IMR-90 (cell line): ENCODE measurements at regions not wholly inside any gene's neighbourhood (a gene's known extent, or its start where the extent isn't known, plus 50 kb on each side); places are given as distances from the start of the nearest gene placed in this dataset.

Source experiments
- ATAC-seq: fragments of 200-7000 bp; cut with Tn5 transposase; 2 replicates; pipeline ENCODE4 v1.9.1; 2020; ENCODE audit warnings: low read depth, mild to moderate bottlenecking, moderate library complexity
- BruUV-seq: library from RNA; stranded (reverse); fragments of 400-500 nt; replicated peaks from 2 replicates; lab custom pipeline; 2021; lab: Mats Ljungman, UMichigan
- CTCF ChIA-PET: fragments of 300-600 bp; formaldehyde crosslinking; extraction: SDS; loops from one replicate; lab custom pipeline; 2021; ENCODE audit warnings: antibody characterized with exemption; lab: Yijun Ruan, JAX
- POLR2A ChIA-PET: fragments of 300-600 bp; sonication (Branson Sonifier 250); formaldehyde crosslinking; loops from one replicate; lab custom pipeline; 2022; ENCODE audit warnings: antibody characterized with exemption; ENCODE audit not compliant: unreplicated experiment; lab: Charles Lee
- DNase-seq: peaks from one replicate; pipeline ENCODE4 v3.0.0; 2013
- H2AFZ ChIP-seq: replicated peaks from 2 replicates; pipeline ENCODE3; 2013; ENCODE audit warnings: low read length, mild to moderate bottlenecking; ENCODE audit not compliant: poor library complexity
- H2AK5ac ChIP-seq: 2 replicates; pipeline ENCODE4 v1.6.1; 2013; ENCODE audit warnings: low read depth, low read length, inconsistent platforms
- H2AK9ac ChIP-seq: replicated peaks from 2 replicates; pipeline ENCODE3; 2013; ENCODE audit warnings: mild to moderate bottlenecking, low read depth, low read length, moderate library complexity; ENCODE audit not compliant: poor library complexity
- H2BK120ac ChIP-seq: 2 replicates; pipeline ENCODE4 v1.6.1; 2013; ENCODE audit warnings: low read depth, low read length, inconsistent platforms
- H2BK15ac ChIP-seq: 3 replicates; pipeline ENCODE4 v1.6.1; 2013; ENCODE audit warnings: low read depth, low read length, inconsistent platforms
- H2BK20ac ChIP-seq: 2 replicates; pipeline ENCODE4 v1.6.1; 2013; ENCODE audit warnings: low read depth, mild to moderate bottlenecking, inconsistent platforms, low read length, moderate library complexity
- H2BK5ac ChIP-seq: 2 replicates; pipeline ENCODE4 v1.6.1; 2013; ENCODE audit warnings: mild to moderate bottlenecking, low read depth, low read length, inconsistent platforms; ENCODE audit not compliant: poor library complexity, severe bottlenecking
- H3K14ac ChIP-seq: replicated peaks from 2 replicates; pipeline ENCODE4 v1.6.1; 2013; ENCODE audit warnings: low read depth, low read length, inconsistent platforms
- H3K18ac ChIP-seq: 2 replicates; pipeline ENCODE4 v1.6.1; 2013; ENCODE audit warnings: low read depth, low read length, control low read depth
- H3K23ac ChIP-seq: 2 replicates; pipeline ENCODE4 v1.6.1; 2013; ENCODE audit warnings: low read depth, low read length, inconsistent platforms
- H3K27ac ChIP-seq: 2 replicates; pipeline ENCODE4 v1.5.1; 2013; ENCODE audit warnings: mild to moderate bottlenecking, control low read depth, low read length; ENCODE audit not compliant: insufficient read depth
- H3K27me3 ChIP-seq: 2 replicates; pipeline ENCODE4 v1.6.1; 2013; ENCODE audit warnings: low read length; ENCODE audit not compliant: control insufficient read depth, insufficient read depth
- H3K36me3 ChIP-seq: 2 replicates; pipeline ENCODE4 v1.6.1; 2013; ENCODE audit warnings: low read length, mixed read lengths; ENCODE audit not compliant: control insufficient read depth, insufficient read depth
- H3K4ac ChIP-seq: 2 replicates; pipeline ENCODE4 v1.6.1; 2013; ENCODE audit warnings: low read depth, low read length, inconsistent platforms
- H3K4me1 ChIP-seq: 2 replicates; pipeline ENCODE4 v1.6.1; 2013; ENCODE audit warnings: low read length, mixed read lengths; ENCODE audit not compliant: control insufficient read depth, insufficient read depth
- H3K4me2 ChIP-seq: 2 replicates; pipeline ENCODE4 v1.6.1; 2013; ENCODE audit warnings: low read depth, mild to moderate bottlenecking, control low read depth, low read length, moderate library complexity
- H3K4me3 ChIP-seq: 2 replicates; pipeline ENCODE4 v1.5.1; 2013; ENCODE audit warnings: low read depth, mild to moderate bottlenecking, control low read depth, low read length, moderate library complexity; ENCODE audit not compliant: insufficient read depth
- H3K56ac ChIP-seq: 2 replicates; pipeline ENCODE4 v1.6.1; 2013; ENCODE audit warnings: low read length, inconsistent platforms; ENCODE audit not compliant: insufficient read depth; ENCODE audit errors: extremely low read depth
- H3K79me1 ChIP-seq, 2 experiments: 2 replicates each; pipeline ENCODE4 v1.6.1; 2013; ENCODE audit warnings: low read length in 2 of 2, inconsistent platforms in 1 of 2, low read depth in 1 of 2
- H3K9ac ChIP-seq: 2 replicates; pipeline ENCODE4 v1.6.1; 2013; ENCODE audit warnings: low read depth, low read length, control low read depth
- H3K9me1 ChIP-seq: 2 replicates; pipeline ENCODE4 v1.6.1; 2013; ENCODE audit warnings: low read length, inconsistent platforms; ENCODE audit not compliant: insufficient read depth
- H3K9me3 ChIP-seq: 2 replicates; pipeline ENCODE4 v1.6.1; 2013; ENCODE audit warnings: low read length; ENCODE audit not compliant: control insufficient read depth, insufficient read depth
- H4K20me1 ChIP-seq: 2 replicates; pipeline ENCODE4 v1.6.1; 2013; ENCODE audit warnings: low read length, inconsistent platforms; ENCODE audit not compliant: insufficient read depth
- H4K5ac ChIP-seq: 2 replicates; pipeline ENCODE4 v1.6.1; 2013; ENCODE audit warnings: mild to moderate bottlenecking, low read depth, low read length, control low read depth
- H4K8ac ChIP-seq, 2 experiments: 2 replicates each; pipeline ENCODE4 v1.6.1; 2013; ENCODE audit warnings: low read depth in 2 of 2, low read length in 2 of 2, control low read depth in 1 of 2, inconsistent platforms in 1 of 2
- H4K91ac ChIP-seq: 2 replicates; pipeline ENCODE4 v1.6.1; 2013; ENCODE audit warnings: low read depth, low read length, inconsistent platforms; ENCODE audit not compliant: insufficient read depth
- BHLHE40 ChIP-seq: fragments of 150-350 bp; IDR thresholded peaks from 2 replicates; pipeline ENCODE4 v1.6.1; 2016; ENCODE audit warnings: mild to moderate bottlenecking, low read depth, low read length
- CHD1 ChIP-seq: IDR thresholded peaks from 2 replicates; pipeline ENCODE4 v1.6.1; 2012; ENCODE audit warnings: low read depth, low read length, improper control_type of control experiment
- ELK1 ChIP-seq: fragments of 150-350 bp; IDR thresholded peaks from 2 replicates; pipeline ENCODE4 v1.6.1; 2016; ENCODE audit warnings: low read depth, mild to moderate bottlenecking, low read length, moderate library complexity, borderline replicate concordance
- FOS ChIP-seq: fragments of 150-350 bp; IDR thresholded peaks from 2 replicates; pipeline ENCODE4 v1.6.1; 2016; ENCODE audit warnings: low read depth, low read length
- MAFK ChIP-seq: IDR thresholded peaks from 2 replicates; pipeline ENCODE4 v1.6.1; 2012; ENCODE audit warnings: low read depth, low read length, improper control_type of control experiment
- MAZ ChIP-seq: IDR thresholded peaks from 2 replicates; pipeline ENCODE4 v1.6.1; 2012; ENCODE audit warnings: low read depth, mild to moderate bottlenecking, low read length, improper control_type of control experiment, moderate library complexity, borderline replicate concordance
- MXI1 ChIP-seq: IDR thresholded peaks from 2 replicates; pipeline ENCODE4 v1.6.1; 2012; ENCODE audit warnings: low read depth, mild to moderate bottlenecking, low read length, moderate library complexity, borderline replicate concordance
- NFE2L2 ChIP-seq: fragments of 150-350 bp; IDR thresholded peaks from 2 replicates; pipeline ENCODE4 v1.6.1; 2016; ENCODE audit warnings: low read depth, mild to moderate bottlenecking, low read length
- POLR2A ChIP-seq: IDR thresholded peaks from 2 replicates; pipeline ENCODE4 v1.6.1; 2012; ENCODE audit warnings: mild to moderate bottlenecking, low read depth, low read length
- RAD21 ChIP-seq: IDR thresholded peaks from 2 replicates; pipeline ENCODE4 v1.6.1; 2012; ENCODE audit warnings: low read length, improper control_type of control experiment
- RCOR1 ChIP-seq: IDR thresholded peaks from 2 replicates; pipeline ENCODE4 v1.6.1; 2012; ENCODE audit warnings: mild to moderate bottlenecking, low read length, improper control_type of control experiment; ENCODE audit not compliant: insufficient replicate concordance
- RFX5 ChIP-seq: IDR thresholded peaks from 2 replicates; pipeline ENCODE4 v1.8.0; 2012; ENCODE audit warnings: low read depth, mild to moderate bottlenecking, low read length, moderate library complexity
- SMC3 ChIP-seq: fragments of 150-350 bp; IDR thresholded peaks from 2 replicates; pipeline ENCODE4 v1.6.1; 2016; ENCODE audit warnings: low read depth, mild to moderate bottlenecking, antibody characterized with exemption, low read length, moderate library complexity
- WGBS, 2 experiments: methylation state at CpG; one replicate each; pipeline versions ENCODE4 v1.1.5 to v1.1.7; 2013; ENCODE audit warnings: missing lambda C conversion rate in 2 of 2; ENCODE audit not compliant: insufficient read length in 1 of 2; ENCODE audit errors: extremely low coverage in 2 of 2; 5-methylcytosine and 5-hydroxymethylcytosine counted together
- dilution Hi-C: fragments of 300-500 bp; cut with HindIII; formaldehyde crosslinking; loops from one replicate; pipeline ENCODE4 v1.14.3; 2018; ENCODE audit warnings: low sequenced_read_pairs; ENCODE audit not compliant: unreplicated experiment
- in situ Hi-C: fragments of 300-500 bp; cut with MboI; formaldehyde crosslinking; loops from 3 replicates; pipeline ENCODE4 v1.14.3; 2019; ENCODE audit warnings: low sequenced_read_pairs, inconsistent platforms, mixed read lengths
- intact Hi-C: fragments of 100-400 bp; cut with micrococcal nuclease; formaldehyde crosslinking; loops from 2 replicates; pipeline ENCODE4 v1.10.0; 2022
- TF ChIP-seq, protein P1 (sequence below): fragments of 150-350 bp; IDR thresholded peaks from 2 replicates; pipeline ENCODE4 v1.6.1; 2017; ENCODE audit warnings: mild to moderate bottlenecking, antibody characterized with exemption, low read length, low read depth

DNA sequence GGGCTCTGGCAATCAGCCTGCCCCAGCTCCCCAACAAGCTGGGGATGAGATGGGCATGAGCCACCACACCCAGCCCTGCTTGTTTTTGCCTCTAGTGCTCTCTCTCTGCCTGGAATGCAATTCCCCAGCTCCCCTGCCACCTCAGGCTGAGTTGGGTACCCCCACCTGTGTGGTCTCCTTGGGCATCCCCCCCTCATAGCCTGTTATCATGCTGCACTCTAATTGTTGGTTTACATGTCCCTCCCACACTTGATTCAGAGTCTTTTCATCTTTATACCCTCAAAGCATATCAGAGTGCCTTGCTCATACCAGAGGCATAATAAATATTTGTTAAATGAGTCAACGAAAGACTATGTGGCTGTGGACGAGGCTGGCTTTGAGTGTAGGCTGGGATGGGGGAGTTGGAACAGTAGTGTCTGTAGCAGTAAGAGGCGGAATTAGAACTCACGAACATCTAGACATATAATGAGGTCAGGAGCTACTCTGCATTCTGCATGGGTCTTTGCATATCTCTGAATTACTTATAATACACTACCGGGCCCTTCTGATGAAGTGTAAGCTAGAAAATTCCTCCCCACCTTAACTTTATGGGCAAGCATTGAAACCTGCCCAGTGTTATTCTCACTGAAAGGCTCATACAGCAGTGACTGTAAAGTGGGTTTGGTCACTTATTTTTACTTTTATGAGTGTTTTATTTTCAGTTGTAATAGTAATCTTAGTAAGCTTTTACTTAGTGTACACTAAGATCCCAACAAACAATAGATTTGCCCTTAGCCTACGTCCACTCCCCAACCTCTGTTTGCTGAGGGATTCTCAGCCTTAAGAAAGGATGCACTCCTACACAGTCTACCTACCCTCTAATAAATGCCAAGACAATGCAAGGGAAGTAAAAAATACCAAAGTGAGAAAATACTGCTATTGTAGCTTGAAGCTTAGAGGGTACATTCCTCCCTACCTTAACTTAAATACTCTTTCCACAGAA is 58.7 kb downstream of the EDN1 start (continued):
- TF ChIP-seq MAZ (no peak), CHD1 (no peak), RFX5 (no peak)

DNA sequence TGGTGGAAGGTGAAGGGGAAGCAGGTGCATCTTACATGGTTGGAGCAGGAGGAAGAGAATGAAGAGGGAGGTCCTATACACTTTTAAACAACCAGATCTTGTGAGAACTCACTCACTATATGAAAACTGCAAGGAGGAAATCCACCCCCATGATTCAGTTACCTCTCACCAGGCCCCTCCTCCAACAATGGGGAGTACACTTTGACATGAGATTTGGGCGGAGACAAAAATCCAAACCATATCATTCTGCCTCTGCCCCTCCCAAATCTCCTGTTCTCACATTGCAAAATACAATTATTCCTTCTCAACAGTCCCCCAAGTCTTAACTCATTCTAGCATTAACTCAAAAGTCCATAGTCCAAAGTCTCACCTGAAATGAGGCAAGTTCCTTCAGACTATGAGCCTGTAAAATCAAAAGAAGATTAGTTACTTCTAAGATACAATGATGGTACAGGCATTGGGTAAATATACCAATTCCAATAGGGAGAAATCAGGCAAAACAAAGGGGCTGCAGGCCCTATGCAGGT is 60.5 kb downstream of the EDN1 start:
- DNase-seq (no peak), ATAC-seq (no peak)
- Histone ChIP-seq H2AK5ac (no peak overlapping the region), H2AK9ac (no peak overlapping the region), H3K9me1 (no peaks in the 10 kb centered on the region), H3K79me1 (no peaks in the 10 kb centered on the region), H3K23ac (no peak overlapping the region), H3K14ac (no peak overlapping the region), H3K4me2 (no peak overlapping the region), H2BK20ac (no peak overlapping the region), H3K9me3 (peaks cover 7% of the 10 kb centered on the region), H2AFZ (no peak overlapping the region), H2BK120ac (no peak overlapping the region), H3K9ac (no peak overlapping the region), H3K56ac (no peak overlapping the region), H4K91ac (no peak overlapping the region), H2BK5ac (no peak overlapping the region), H3K18ac (no peak overlapping the region), H3K27ac (no peak overlapping the region), H4K20me1 (no peaks in the 10 kb centered on the region), H3K4me3 (no peak overlapping the region), H2BK15ac (no peak overlapping the region), H4K8ac (no peak overlapping the region), H3K4me1 (peaks cover 2% of the 10 kb centered on the region; the same call in 1 of the 2 replicates), H3K36me3 (no peaks in the 10 kb centered on the region), H3K4ac (no peak overlapping the region), H3K27me3 (no peaks in the 10 kb centered on the region), H4K5ac (no peak overlapping the region)
- in situ Hi-C loops: no loop called here
- ChIA-PET POLR2A (no interaction called here), CTCF (no interaction called here)
- intact Hi-C loops: no loop called here
- no CpG with 5 or more reads among the region's 1 CpG for WGBS, 2 experiments
- dilution Hi-C loops: no loop called here
- no TSS peak for BruUV-seq
- TF ChIP-seq, protein P1, sequence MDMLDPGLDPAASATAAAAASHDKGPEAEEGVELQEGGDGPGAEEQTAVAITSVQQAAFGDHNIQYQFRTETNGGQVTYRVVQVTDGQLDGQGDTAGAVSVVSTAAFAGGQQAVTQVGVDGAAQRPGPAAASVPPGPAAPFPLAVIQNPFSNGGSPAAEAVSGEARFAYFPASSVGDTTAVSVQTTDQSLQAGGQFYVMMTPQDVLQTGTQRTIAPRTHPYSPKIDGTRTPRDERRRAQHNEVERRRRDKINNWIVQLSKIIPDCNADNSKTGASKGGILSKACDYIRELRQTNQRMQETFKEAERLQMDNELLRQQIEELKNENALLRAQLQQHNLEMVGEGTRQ: no peak
- TF ChIP-seq MAZ: no peak
- no peak for TF ChIP-seq BHLHE40
- no peak for TF ChIP-seq MAFK
- no peak for TF ChIP-seq SMC3
- no peak for TF ChIP-seq POLR2A
- no peak for TF ChIP-seq ELK1
- no peak for TF ChIP-seq RCOR1
- no peak for TF ChIP-seq NFE2L2
- TF ChIP-seq CHD1: no peak
- TF ChIP-seq MXI1: no peak
- no peak for TF ChIP-seq RAD21
- no peak for TF ChIP-seq FOS
- no peak for TF ChIP-seq RFX5
